K562 (cell line): ENCODE measurements at regions not wholly inside any gene's neighbourhood (a gene's known extent, or its start where the extent isn't known, plus 50 kb on each side); places are given as distances from the start of the nearest gene placed in this dataset.

Source experiments
- ATAC-seq: fragments of 200-7000 bp; cut with Tn5 transposase; 3 replicates; pipeline ENCODE4 v1.9.1; 2020; ENCODE audit warnings: moderate library complexity
- BruUV-seq: library from RNA; stranded (reverse); fragments of 400-500 nt; replicated peaks from 2 replicates; lab custom pipeline; 2021; lab: Mats Ljungman, UMichigan
- CTCF ChIA-PET: fragments of 300-600 bp; formaldehyde crosslinking; extraction: SDS; loops from one replicate; lab custom pipeline; 2021; ENCODE audit warnings: low intra/inter-chr PET ratio; lab: Yijun Ruan, JAX
- POLR2A ChIA-PET: fragments of 300-600, 350-650 bp; sonication (Branson Sonifier 250); formaldehyde crosslinking; extraction: SDS; loops from one replicate; lab custom pipeline; 2021; ENCODE audit warnings: antibody characterized with exemption, inconsistent platforms; lab: Yijun Ruan, JAX
- DNase-seq, 4 experiments: peaks; one replicate each; pipeline versions ENCODE4 v3.0.0 to v3.0.0-alpha.2; 2011 to 2018; ENCODE audit warnings: low spot score in 3 of 4, mixed read lengths in 3 of 4; ENCODE audit errors: extremely low read depth in 1 of 4
- FAIRE-seq: peaks from 2 replicates; lab custom pipeline; 2011; peaks lifted over from hg19 to GRCh38; lab: Jason Lieb, UNC
- H2AFZ ChIP-seq: 2 replicates; pipeline ENCODE4 v1.6.0; 2011; ENCODE audit warnings: low read depth, low read length, control low read depth, inconsistent platforms
- H3K27ac ChIP-seq: fragments of 200-600 bp; 3 replicates; pipeline ENCODE4 v1.8.0; 2011; ENCODE audit warnings: low read depth, mild to moderate bottlenecking, control low read depth, inconsistent platforms, low read length, moderate library complexity, mixed read lengths; ENCODE audit errors: extremely low read depth
- H3K27me3 ChIP-seq, 2 experiments: fragments of 300-600 bp in 1 of 2; 2 replicates in 1 of 2; 3 replicates in 1 of 2; pipeline versions ENCODE4 v1.6.0 to v1.8.0; 2011; ENCODE audit warnings: inconsistent platforms in 2 of 2, low read length in 2 of 2, mild to moderate bottlenecking in 1 of 2, mixed read lengths in 1 of 2, moderate library complexity in 1 of 2; ENCODE audit not compliant: control insufficient read depth in 2 of 2, insufficient read depth in 2 of 2
- H3K36me3 ChIP-seq: fragments of 300-600 bp; 3 replicates; pipeline ENCODE4 v1.8.0; 2011; ENCODE audit warnings: mild to moderate bottlenecking, low read length, inconsistent platforms; ENCODE audit not compliant: control insufficient read depth, insufficient read depth
- H3K4me1 ChIP-seq, 2 experiments: fragments of 200-600 bp in 1 of 2; replicated peaks in 1 of 2; 2 replicates in 1 of 2; 3 replicates in 1 of 2; pipeline versions ENCODE4 v1.5.1 to v1.8.0; 2011; ENCODE audit warnings: inconsistent platforms in 2 of 2, low read length in 2 of 2, mild to moderate bottlenecking in 1 of 2, mixed read lengths in 1 of 2, moderate library complexity in 1 of 2; ENCODE audit not compliant: control insufficient read depth in 2 of 2, insufficient read depth in 2 of 2
- H3K4me2 ChIP-seq: 2 replicates; pipeline ENCODE4 v1.6.1; 2011; ENCODE audit warnings: low read length, control low read depth, inconsistent platforms, mixed read lengths; ENCODE audit not compliant: insufficient read depth
- H3K4me3 ChIP-seq: fragments of 200-600 bp; sonication (generic), shearing (Covaris generic); 2 replicates; pipeline ENCODE4 v1.5.1; 2016; ENCODE audit warnings: control low read depth, inconsistent platforms
- H3K79me2 ChIP-seq: fragments of 200-600 bp; 3 replicates; pipeline ENCODE4 v1.8.0; 2011; ENCODE audit warnings: low read length, inconsistent platforms; ENCODE audit not compliant: control insufficient read depth, insufficient read depth
- H3K9ac ChIP-seq, 2 experiments: 2 replicates each; pipeline versions ENCODE4 v1.6.0 to v1.6.1; 2011; ENCODE audit warnings: low read depth in 2 of 2, low read length in 2 of 2, control low read depth in 1 of 2, inconsistent platforms in 1 of 2, mild to moderate bottlenecking in 1 of 2, mixed read lengths in 1 of 2; ENCODE audit not compliant: insufficient read depth in 1 of 2
- H3K9me1 ChIP-seq: one replicate; pipeline ENCODE4 v1.6.0; 2011; ENCODE audit warnings: inconsistent platforms, mild to moderate bottlenecking, low read length, moderate library complexity; ENCODE audit not compliant: control insufficient read depth, insufficient read depth
- H3K9me3 ChIP-seq: replicated peaks from 2 replicates; pipeline ENCODE4 v1.5.1; 2011; ENCODE audit warnings: low read depth, low read length, inconsistent platforms; ENCODE audit not compliant: control insufficient read depth, insufficient read depth
- H4K20me1 ChIP-seq: replicated peaks from 2 replicates; pipeline ENCODE4 v1.6.1; 2011; ENCODE audit warnings: low read length, inconsistent platforms, mixed read lengths; ENCODE audit not compliant: control insufficient read depth, insufficient read depth
- ARID3B ChIP-seq: fragments of 250-450 bp; sonication (Bioruptor Pico); IDR thresholded peaks from 2 replicates; pipeline ENCODE4 v1.4.0; 2020; ENCODE audit warnings: borderline replicate concordance
- EP300 ChIP-seq: IDR thresholded peaks from 2 replicates; pipeline ENCODE4 v1.6.1; 2012; ENCODE audit warnings: low read length, improper control_type of control experiment
- ETV6 ChIP-seq, 3 experiments: fragments of 150-350 bp in 1 of 3; sonication (generic) in 1 of 3; formaldehyde crosslinking in 1 of 3; IDR thresholded peaks; 2 replicates each; pipeline versions ENCODE4 v1.6.1 to v1.8.0; 2014 to 2022; ENCODE audit warnings: borderline replicate concordance in 2 of 3, low read depth in 2 of 3, antibody characterized with exemption in 1 of 3, low read length in 1 of 3, mild to moderate bottlenecking in 1 of 3, missing genetic modification reagents in 1 of 3
- FOXK2 ChIP-seq, 2 experiments: fragments of 450-650 bp; IDR thresholded peaks in 1 of 2; conservative IDR thresholded peaks in 1 of 2; 2 replicates each; pipeline ENCODE4 v1.6.1; 2016; ENCODE audit warnings: low read depth in 2 of 2, mild to moderate bottlenecking in 1 of 2
- FUS ChIP-seq: fragments of 200-400 bp; formaldehyde crosslinking; optimal IDR thresholded peaks from 2 replicates; pipeline ENCODE3; 2017; ENCODE audit warnings: low read depth, low read length
- GTF2F1 ChIP-seq: IDR thresholded peaks from 2 replicates; pipeline ENCODE4 v1.6.1; 2011; ENCODE audit warnings: low read depth, low read length, improper control_type of control experiment
- IRF2 ChIP-seq: sonication (generic); formaldehyde crosslinking; IDR thresholded peaks from 2 replicates; pipeline ENCODE4 v1.8.1; 2022; ENCODE audit warnings: mild to moderate bottlenecking, missing genetic modification reagents
- MLLT1 ChIP-seq, 2 experiments: fragments of 450-650 bp; IDR thresholded peaks; 2 replicates each; pipeline ENCODE4 v1.6.1; 2016
- RAD21 ChIP-seq, 2 experiments: fragments of 250-450 bp in 1 of 2; fragments of 450-650 bp in 1 of 2; sonication (Bioruptor Pico) in 1 of 2; formaldehyde crosslinking in 1 of 2; IDR thresholded peaks in 1 of 2; conservative IDR thresholded peaks in 1 of 2; 2 replicates each; pipeline versions ENCODE4 v1.4.0 to v1.8.0; 2020 to 2022; ENCODE audit warnings: mild to moderate bottlenecking in 2 of 2, moderate library complexity in 1 of 2
- RFX5 ChIP-seq: IDR thresholded peaks from 2 replicates; pipeline ENCODE4 v1.6.1; 2011; ENCODE audit warnings: low read depth, mild to moderate bottlenecking, improper control_type of control experiment, low read length
- ZBTB26 ChIP-seq: fragments of 450-650 bp; formaldehyde crosslinking; IDR thresholded peaks from 2 replicates; pipeline ENCODE4 v1.4.0; 2022; ENCODE audit warnings: missing genetic modification characterization
- ZNF121 ChIP-seq: sonication (generic); formaldehyde crosslinking; conservative IDR thresholded peaks from 2 replicates; pipeline ENCODE4 v1.8.0; 2022; ENCODE audit warnings: missing genetic modification reagents
- ZNF184 ChIP-seq: sonication (generic); formaldehyde crosslinking; IDR thresholded peaks from 2 replicates; pipeline ENCODE4 v1.5.0; 2020; ENCODE audit warnings: missing genetic modification reagents
- ZNF212 ChIP-seq: fragments of 450-650 bp; formaldehyde crosslinking; IDR thresholded peaks from 2 replicates; pipeline ENCODE4 v1.4.0; 2020; ENCODE audit warnings: mild to moderate bottlenecking
- ZNF398 ChIP-seq: fragments of 250-450 bp; sonication (Bioruptor Pico); IDR thresholded peaks from 2 replicates; pipeline ENCODE4 v1.8.0; 2021; ENCODE audit warnings: moderate library complexity, mild to moderate bottlenecking, inconsistent platforms
- ZNF551 ChIP-seq: fragments of 250-450 bp; sonication (Bioruptor Pico); IDR thresholded peaks from 2 replicates; pipeline ENCODE4 v1.5.0; 2021; ENCODE audit warnings: mild to moderate bottlenecking, moderate library complexity
- ZNF584 ChIP-seq: fragments of 200-800 bp; sonication (Bioruptor generic); IDR thresholded peaks from 2 replicates; pipeline ENCODE4 v1.6.1; 2016; ENCODE audit warnings: low read depth, mild to moderate bottlenecking, missing genetic modification characterization, missing compliant biosample characterization
- ZNF75A ChIP-seq: fragments of 450-650 bp; formaldehyde crosslinking; IDR thresholded peaks from 2 replicates; pipeline ENCODE4 v1.4.0; 2020; ENCODE audit warnings: mild to moderate bottlenecking
- WGBS: fragments of 100-300 bp; shearing (Covaris generic); methylation state at CpG from one replicate; pipeline ENCODE4 v1.1.6; 2016; ENCODE audit warnings: low coverage, mixed read lengths; ENCODE audit not compliant: insufficient coverage; ENCODE audit errors: missing lambda C conversion rate; 5-methylcytosine and 5-hydroxymethylcytosine counted together
- in situ Hi-C: fragments of 300-500 bp; cut with MboI; formaldehyde crosslinking; loops from 4 replicates; pipeline ENCODE4 v1.15.0; 2018; ENCODE audit warnings: inconsistent platforms, mixed read lengths
- intact Hi-C: fragments of 100-400 bp; cut with micrococcal nuclease; formaldehyde crosslinking; loops from 2 replicates; pipeline ENCODE4 v1.14.2; 2022

GRCh38 chr7:9785211-9785610 is 1188.5 kb upstream of the PHF14 start:
- Histone ChIP-seq H3K27me3 (no peaks in the 10 kb centered on the region), H3K4me3 (no peak overlapping the region), H2AFZ (no peak overlapping the region), H3K9ac (no peak overlapping the region), H3K4me2 (no peak overlapping the region), H3K36me3 (no peaks in the 10 kb centered on the region), H3K9me3 (no peaks in the 10 kb centered on the region; the same call in none of the 2 replicates), H3K4me1 (no peaks in the 10 kb centered on the region), H3K79me2 (no peaks in the 10 kb centered on the region; the same call in 2 of the 3 replicates), H4K20me1 (no peaks in the 10 kb centered on the region), H3K9me1 (no peaks in the 10 kb centered on the region), H3K27ac (no peak overlapping the region)
- WGBS = 0% methylated on average over 1 of the region's 1 CpG
- ChIA-PET POLR2A (no interaction called here), CTCF (no interaction called here)
- FAIRE-seq (no peak), ATAC-seq (no peak), DNase-seq (no peak)
- no TSS peak for BruUV-seq
- intact Hi-C loops (no loop called here), in situ Hi-C loops (no loop called here)
- TF ChIP-seq GTF2F1 = no peak
- TF ChIP-seq MLLT1 (IDR thresholded peaks at IDR 0.05) = no peak
- no peak for TF ChIP-seq ZNF398
- no peak for TF ChIP-seq ZBTB26
- no peak for TF ChIP-seq ETV6 (IDR thresholded peaks at IDR 0.05; ENCODE audit: borderline replicate concordance in 1 of 2, low read depth in 2 of 2, low read length in 1 of 2)
- no peak for TF ChIP-seq ETV6 (CRISPR knock-in tag; IDR thresholded peaks at IDR 0.05; ENCODE audit: borderline replicate concordance)
- TF ChIP-seq ZNF584 (CRISPR knock-in tag) = no peak
- TF ChIP-seq FOXK2 (conservative IDR thresholded peaks at IDR 0.05 in 1 of 2, IDR thresholded peaks at IDR 0.05 in 1 of 2; ENCODE audit: low read depth in 2 of 2) = no peak
- no peak for TF ChIP-seq ZNF212 (CRISPR knock-in tag)
- no peak for TF ChIP-seq EP300
- no peak for TF ChIP-seq ARID3B (CRISPR knock-in tag)
- TF ChIP-seq ZNF121 (CRISPR knock-in tag) = no peak
- TF ChIP-seq ZNF75A = no peak
- TF ChIP-seq RAD21 (CRISPR knock-in tag; conservative IDR thresholded peaks at IDR 0.05 in 1 of 2, IDR thresholded peaks at IDR 0.05 in 1 of 2) = no peak
- TF ChIP-seq FUS = no peak
- no peak for TF ChIP-seq ZNF184 (CRISPR knock-in tag)
- no peak for TF ChIP-seq IRF2 (CRISPR knock-in tag)
- no peak for TF ChIP-seq ZNF551
- TF ChIP-seq RFX5 = no peak
